WTC11 (cell line): ENCODE measurements at regions not wholly inside any gene's neighbourhood (a gene's known extent, or its start where the extent isn't known, plus 50 kb on each side); places are given as distances from the start of the nearest gene placed in this dataset.

Source experiments
- CREM ChIP-seq: sonication (generic); formaldehyde crosslinking; IDR thresholded peaks from 2 replicates; pipeline ENCODE4 v1.8.1; 2022; ENCODE audit warnings: mild to moderate bottlenecking, missing genetic modification reagents, moderate library complexity
- GABPB1 ChIP-seq: sonication (generic); formaldehyde crosslinking; IDR thresholded peaks from 2 replicates; pipeline ENCODE4 v1.8.1; 2023; ENCODE audit warnings: mild to moderate bottlenecking, missing genetic modification reagents
- NR2C2 ChIP-seq: sonication (generic); formaldehyde crosslinking; IDR thresholded peaks from 2 replicates; pipeline ENCODE4 v1.8.0; 2022; ENCODE audit warnings: mild to moderate bottlenecking, missing genetic modification reagents
- SMAD3 ChIP-seq: sonication (generic); formaldehyde crosslinking; IDR thresholded peaks from 2 replicates; pipeline ENCODE4 v1.8.0; 2022; ENCODE audit warnings: missing genetic modification reagents, mild to moderate bottlenecking, borderline replicate concordance
- TF ChIP-seq, protein P1 (sequence below): fragments of 200-600 bp; IDR thresholded peaks from 2 replicates; pipeline ENCODE4 v1.8.0; 2022; ENCODE audit warnings: antibody characterized with exemption
- TF ChIP-seq, protein P2 (sequence below): sonication (generic); formaldehyde crosslinking; IDR thresholded peaks from 2 replicates; pipeline ENCODE4 v1.8.0; 2022; ENCODE audit warnings: mild to moderate bottlenecking, missing genetic modification reagents
- TF ChIP-seq, protein P3 (sequence below): sonication (generic); formaldehyde crosslinking; IDR thresholded peaks from 2 replicates; pipeline ENCODE4 v1.8.1; 2023; ENCODE audit warnings: mild to moderate bottlenecking, missing genetic modification reagents, moderate library complexity
- TF ChIP-seq, protein P4 (sequence below): sonication (generic); formaldehyde crosslinking; IDR thresholded peaks from 2 replicates; pipeline ENCODE4 v1.8.0; 2022; ENCODE audit warnings: mild to moderate bottlenecking, missing genetic modification reagents
- TF ChIP-seq, protein P5 (sequence below): sonication (generic); formaldehyde crosslinking; IDR thresholded peaks from 2 replicates; pipeline ENCODE4 v1.8.1; 2022; ENCODE audit warnings: mild to moderate bottlenecking, missing genetic modification reagents, moderate library complexity, borderline replicate concordance
- TF ChIP-seq, protein P6 (sequence below): sonication (generic); formaldehyde crosslinking; IDR thresholded peaks from 2 replicates; pipeline ENCODE4 v1.8.0; 2022; ENCODE audit warnings: missing genetic modification reagents

DNA sequence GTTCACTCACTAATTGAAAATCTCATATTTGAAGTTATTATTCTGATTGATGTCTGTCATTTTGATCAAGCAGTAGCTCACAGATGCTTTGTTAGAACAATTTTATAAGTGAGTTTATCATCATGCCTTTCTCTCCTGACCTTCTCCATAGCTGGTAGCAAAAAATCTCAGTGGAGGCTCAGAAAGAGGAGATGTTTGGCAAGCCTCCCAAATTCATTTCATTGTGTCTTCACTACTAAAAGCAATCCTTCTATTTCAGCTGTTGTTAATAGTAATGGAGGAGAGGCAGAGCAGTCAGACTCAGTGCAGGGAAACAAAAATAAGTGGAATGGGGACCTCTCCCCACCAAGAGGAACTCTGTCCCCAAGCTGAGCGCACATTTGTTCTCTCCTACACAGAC, 2127.8 kb upstream of the CELF4 start:
- TF ChIP-seq, protein P1, sequence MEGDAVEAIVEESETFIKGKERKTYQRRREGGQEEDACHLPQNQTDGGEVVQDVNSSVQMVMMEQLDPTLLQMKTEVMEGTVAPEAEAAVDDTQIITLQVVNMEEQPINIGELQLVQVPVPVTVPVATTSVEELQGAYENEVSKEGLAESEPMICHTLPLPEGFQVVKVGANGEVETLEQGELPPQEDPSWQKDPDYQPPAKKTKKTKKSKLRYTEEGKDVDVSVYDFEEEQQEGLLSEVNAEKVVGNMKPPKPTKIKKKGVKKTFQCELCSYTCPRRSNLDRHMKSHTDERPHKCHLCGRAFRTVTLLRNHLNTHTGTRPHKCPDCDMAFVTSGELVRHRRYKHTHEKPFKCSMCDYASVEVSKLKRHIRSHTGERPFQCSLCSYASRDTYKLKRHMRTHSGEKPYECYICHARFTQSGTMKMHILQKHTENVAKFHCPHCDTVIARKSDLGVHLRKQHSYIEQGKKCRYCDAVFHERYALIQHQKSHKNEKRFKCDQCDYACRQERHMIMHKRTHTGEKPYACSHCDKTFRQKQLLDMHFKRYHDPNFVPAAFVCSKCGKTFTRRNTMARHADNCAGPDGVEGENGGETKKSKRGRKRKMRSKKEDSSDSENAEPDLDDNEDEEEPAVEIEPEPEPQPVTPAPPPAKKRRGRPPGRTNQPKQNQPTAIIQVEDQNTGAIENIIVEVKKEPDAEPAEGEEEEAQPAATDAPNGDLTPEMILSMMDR = no peak
- TF ChIP-seq, protein P2, sequence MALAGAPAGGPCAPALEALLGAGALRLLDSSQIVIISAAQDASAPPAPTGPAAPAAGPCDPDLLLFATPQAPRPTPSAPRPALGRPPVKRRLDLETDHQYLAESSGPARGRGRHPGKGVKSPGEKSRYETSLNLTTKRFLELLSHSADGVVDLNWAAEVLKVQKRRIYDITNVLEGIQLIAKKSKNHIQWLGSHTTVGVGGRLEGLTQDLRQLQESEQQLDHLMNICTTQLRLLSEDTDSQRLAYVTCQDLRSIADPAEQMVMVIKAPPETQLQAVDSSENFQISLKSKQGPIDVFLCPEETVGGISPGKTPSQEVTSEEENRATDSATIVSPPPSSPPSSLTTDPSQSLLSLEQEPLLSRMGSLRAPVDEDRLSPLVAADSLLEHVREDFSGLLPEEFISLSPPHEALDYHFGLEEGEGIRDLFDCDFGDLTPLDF = no peak
- no peak for TF ChIP-seq GABPB1
- TF ChIP-seq, protein P3, sequence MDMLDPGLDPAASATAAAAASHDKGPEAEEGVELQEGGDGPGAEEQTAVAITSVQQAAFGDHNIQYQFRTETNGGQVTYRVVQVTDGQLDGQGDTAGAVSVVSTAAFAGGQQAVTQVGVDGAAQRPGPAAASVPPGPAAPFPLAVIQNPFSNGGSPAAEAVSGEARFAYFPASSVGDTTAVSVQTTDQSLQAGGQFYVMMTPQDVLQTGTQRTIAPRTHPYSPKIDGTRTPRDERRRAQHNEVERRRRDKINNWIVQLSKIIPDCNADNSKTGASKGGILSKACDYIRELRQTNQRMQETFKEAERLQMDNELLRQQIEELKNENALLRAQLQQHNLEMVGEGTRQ (CRISPR knock-in tag) = no peak
- TF ChIP-seq, protein P4, sequence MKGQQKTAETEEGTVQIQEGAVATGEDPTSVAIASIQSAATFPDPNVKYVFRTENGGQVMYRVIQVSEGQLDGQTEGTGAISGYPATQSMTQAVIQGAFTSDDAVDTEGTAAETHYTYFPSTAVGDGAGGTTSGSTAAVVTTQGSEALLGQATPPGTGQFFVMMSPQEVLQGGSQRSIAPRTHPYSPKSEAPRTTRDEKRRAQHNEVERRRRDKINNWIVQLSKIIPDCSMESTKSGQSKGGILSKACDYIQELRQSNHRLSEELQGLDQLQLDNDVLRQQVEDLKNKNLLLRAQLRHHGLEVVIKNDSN = no peak
- TF ChIP-seq NR2C2 (CRISPR knock-in tag) = no peak
- TF ChIP-seq, protein P5, sequence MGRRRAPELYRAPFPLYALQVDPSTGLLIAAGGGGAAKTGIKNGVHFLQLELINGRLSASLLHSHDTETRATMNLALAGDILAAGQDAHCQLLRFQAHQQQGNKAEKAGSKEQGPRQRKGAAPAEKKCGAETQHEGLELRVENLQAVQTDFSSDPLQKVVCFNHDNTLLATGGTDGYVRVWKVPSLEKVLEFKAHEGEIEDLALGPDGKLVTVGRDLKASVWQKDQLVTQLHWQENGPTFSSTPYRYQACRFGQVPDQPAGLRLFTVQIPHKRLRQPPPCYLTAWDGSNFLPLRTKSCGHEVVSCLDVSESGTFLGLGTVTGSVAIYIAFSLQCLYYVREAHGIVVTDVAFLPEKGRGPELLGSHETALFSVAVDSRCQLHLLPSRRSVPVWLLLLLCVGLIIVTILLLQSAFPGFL (CRISPR knock-in tag) = no peak
- TF ChIP-seq SMAD3 (CRISPR knock-in tag) = no peak
- no peak for TF ChIP-seq CREM (CRISPR knock-in tag)
- TF ChIP-seq, protein P6, sequence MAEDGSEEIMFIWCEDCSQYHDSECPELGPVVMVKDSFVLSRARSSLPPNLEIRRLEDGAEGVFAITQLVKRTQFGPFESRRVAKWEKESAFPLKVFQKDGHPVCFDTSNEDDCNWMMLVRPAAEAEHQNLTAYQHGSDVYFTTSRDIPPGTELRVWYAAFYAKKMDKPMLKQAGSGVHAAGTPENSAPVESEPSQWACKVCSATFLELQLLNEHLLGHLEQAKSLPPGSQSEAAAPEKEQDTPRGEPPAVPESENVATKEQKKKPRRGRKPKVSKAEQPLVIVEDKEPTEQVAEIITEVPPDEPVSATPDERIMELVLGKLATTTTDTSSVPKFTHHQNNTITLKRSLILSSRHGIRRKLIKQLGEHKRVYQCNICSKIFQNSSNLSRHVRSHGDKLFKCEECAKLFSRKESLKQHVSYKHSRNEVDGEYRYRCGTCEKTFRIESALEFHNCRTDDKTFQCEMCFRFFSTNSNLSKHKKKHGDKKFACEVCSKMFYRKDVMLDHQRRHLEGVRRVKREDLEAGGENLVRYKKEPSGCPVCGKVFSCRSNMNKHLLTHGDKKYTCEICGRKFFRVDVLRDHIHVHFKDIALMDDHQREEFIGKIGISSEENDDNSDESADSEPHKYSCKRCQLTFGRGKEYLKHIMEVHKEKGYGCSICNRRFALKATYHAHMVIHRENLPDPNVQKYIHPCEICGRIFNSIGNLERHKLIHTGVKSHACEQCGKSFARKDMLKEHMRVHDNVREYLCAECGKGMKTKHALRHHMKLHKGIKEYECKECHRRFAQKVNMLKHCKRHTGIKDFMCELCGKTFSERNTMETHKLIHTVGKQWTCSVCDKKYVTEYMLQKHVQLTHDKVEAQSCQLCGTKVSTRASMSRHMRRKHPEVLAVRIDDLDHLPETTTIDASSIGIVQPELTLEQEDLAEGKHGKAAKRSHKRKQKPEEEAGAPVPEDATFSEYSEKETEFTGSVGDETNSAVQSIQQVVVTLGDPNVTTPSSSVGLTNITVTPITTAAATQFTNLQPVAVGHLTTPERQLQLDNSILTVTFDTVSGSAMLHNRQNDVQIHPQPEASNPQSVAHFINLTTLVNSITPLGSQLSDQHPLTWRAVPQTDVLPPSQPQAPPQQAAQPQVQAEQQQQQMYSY (CRISPR knock-in tag) = no peak
